Neuronal stem cell (in vitro differentiated cells): ENCODE measurements at regions not wholly inside any gene's neighbourhood (a gene's known extent, or its start where the extent isn't known, plus 50 kb on each side); places are given as distances from the start of the nearest gene placed in this dataset.

Experiments used
- DNase-seq: peaks from one replicate; pipeline ENCODE4 v3.0.0-alpha.2; 2013; ENCODE audit warnings: low spot score
- H2AFZ ChIP-seq: one replicate; pipeline ENCODE4 v1.6.1; 2013; ENCODE audit warnings: mild to moderate bottlenecking, low read length, inconsistent platforms
- H2AK5ac ChIP-seq: 2 replicates; pipeline ENCODE4 v1.6.1; 2013; ENCODE audit warnings: low read depth, mild to moderate bottlenecking, inconsistent platforms, low read length, moderate library complexity, mixed read lengths
- H2BK120ac ChIP-seq: 2 replicates; pipeline ENCODE4 v1.6.1; 2013; ENCODE audit warnings: low read depth, mild to moderate bottlenecking, inconsistent platforms, low read length, moderate library complexity, mixed read lengths
- H2BK12ac ChIP-seq: one replicate; pipeline ENCODE4 v1.6.1; 2013; ENCODE audit warnings: low read length, inconsistent platforms
- H2BK15ac ChIP-seq: 2 replicates; pipeline ENCODE4 v1.6.1; 2013; ENCODE audit warnings: mild to moderate bottlenecking, low read length, inconsistent platforms, mixed read lengths
- H2BK5ac ChIP-seq: one replicate; pipeline ENCODE4 v1.6.1; 2013; ENCODE audit warnings: inconsistent platforms, mild to moderate bottlenecking, low read length, moderate library complexity
- H3K14ac ChIP-seq: one replicate; pipeline ENCODE4 v1.6.1; 2013; ENCODE audit warnings: low read length, inconsistent platforms
- H3K18ac ChIP-seq: 2 replicates; pipeline ENCODE4 v1.6.1; 2013; ENCODE audit warnings: low read length, inconsistent platforms
- H3K23ac ChIP-seq: 2 replicates; pipeline ENCODE4 v1.6.1; 2013; ENCODE audit warnings: low read depth, mild to moderate bottlenecking, mixed read lengths, low read length, inconsistent platforms; ENCODE audit not compliant: poor library complexity
- H3K27ac ChIP-seq: replicated peaks from 3 replicates; pipeline ENCODE4 v1.5.1; 2013; ENCODE audit warnings: low read length, inconsistent platforms
- H3K27me3 ChIP-seq, 3 experiments: 2 replicates each; pipeline ENCODE4 v1.6.1; 2013; ENCODE audit warnings: low read length in 3 of 3, mild to moderate bottlenecking in 2 of 3, inconsistent platforms in 1 of 3, low read depth in 1 of 3, mixed read lengths in 1 of 3, moderate library complexity in 1 of 3; ENCODE audit not compliant: control insufficient read depth in 3 of 3, insufficient read depth in 3 of 3
- H3K36me3 ChIP-seq, 2 donors: replicated peaks in 1 of 2; 2 replicates each; pipeline ENCODE4 v1.6.1; 2013; ENCODE audit warnings: low read length in 2 of 2; ENCODE audit not compliant: control insufficient read depth in 2 of 2, insufficient read depth in 2 of 2
- H3K4ac ChIP-seq: 2 replicates; pipeline ENCODE4 v1.6.1; 2013; ENCODE audit warnings: inconsistent platforms, mild to moderate bottlenecking, low read length, moderate library complexity
- H3K4me1 ChIP-seq, 2 donors: 1 replicate in 1 of 2; 2 replicates in 1 of 2; pipeline ENCODE4 v1.6.1; 2013; ENCODE audit warnings: low read length in 2 of 2, low read depth in 1 of 2; ENCODE audit not compliant: control insufficient read depth in 2 of 2, insufficient read depth in 1 of 2
- H3K4me2 ChIP-seq: one replicate; pipeline ENCODE4 v1.6.1; 2013; ENCODE audit warnings: mild to moderate bottlenecking, low read length, inconsistent platforms; ENCODE audit not compliant: insufficient read depth, poor library complexity, severe bottlenecking
- H3K4me3 ChIP-seq, 2 donors: 2 replicates each; pipeline ENCODE4 v1.5.1; 2013; ENCODE audit warnings: low read length in 2 of 2, mild to moderate bottlenecking in 2 of 2, inconsistent platforms in 1 of 2, moderate library complexity in 1 of 2
- H3K79me1 ChIP-seq: one replicate; pipeline ENCODE4 v1.6.1; 2013; ENCODE audit warnings: low read depth, mild to moderate bottlenecking, inconsistent platforms, low read length, moderate library complexity
- H3K9ac ChIP-seq: one replicate; pipeline ENCODE4 v1.6.1; 2013; ENCODE audit warnings: mild to moderate bottlenecking, low read depth, low read length, inconsistent platforms; ENCODE audit not compliant: poor library complexity
- H3K9me3 ChIP-seq, 2 donors: replicated peaks in 1 of 2; 2 replicates each; pipeline versions ENCODE3 to v1.6.1; 2013; ENCODE audit warnings: low read length in 2 of 2, mild to moderate bottlenecking in 2 of 2, inconsistent platforms in 1 of 2, low read depth in 1 of 2, mixed read lengths in 1 of 2, moderate library complexity in 1 of 2; ENCODE audit not compliant: control insufficient read depth in 2 of 2, insufficient read depth in 1 of 2
- H4K8ac ChIP-seq: one replicate; pipeline ENCODE4 v1.6.1; 2013; ENCODE audit warnings: low read depth, mild to moderate bottlenecking, inconsistent platforms, low read length, moderate library complexity
- H4K91ac ChIP-seq: one replicate; pipeline ENCODE4 v1.6.1; 2013; ENCODE audit warnings: low read length, low read depth, mild to moderate bottlenecking, inconsistent platforms; ENCODE audit not compliant: poor library complexity
- WGBS, 2 donors: extraction: QIAGEN DNeasy Blood & Tissue Kit; methylation state at CpG; one replicate each; pipeline ENCODE4 v1.1.7; 2013; ENCODE audit warnings: missing lambda C conversion rate in 2 of 2, mixed read lengths in 1 of 2; ENCODE audit not compliant: insufficient read length in 2 of 2, insufficient replicate concordance in 1 of 2; ENCODE audit errors: extremely low coverage in 2 of 2; 5-methylcytosine and 5-hydroxymethylcytosine counted together

GRCh38 chr7:26447116-26447515 lies 155.5 kb downstream of the SNX10 start:
- Histone ChIP-seq H2BK5ac (no peak overlapping the region), H2BK12ac (no peak overlapping the region), H2AFZ (no peak overlapping the region), H3K4ac (no peak overlapping the region), H2AK5ac (no peak overlapping the region), H3K9ac (no peak overlapping the region), H3K4me1 (peaks cover 0 to 2% of the 10 kb centered on the region in 2 donors), H3K27me3 (no peaks in the 10 kb centered on the region), H4K8ac (no peak overlapping the region), H3K79me1 (no peaks in the 10 kb centered on the region), H3K27ac (no peak overlapping the region), H3K4me3 (no peak overlapping the region), H3K36me3 (no peaks in the 10 kb centered on the region), H4K91ac (no peak overlapping the region), H2BK15ac (no peak overlapping the region), H2BK120ac (no peak overlapping the region), H3K9me3 (no peaks in the 10 kb centered on the region), H3K18ac (no peak overlapping the region), H3K4me2 (no peak overlapping the region), H3K14ac (no peak overlapping the region), H3K23ac (no peak overlapping the region)
- WGBS, 2 donors = no CpG with 5 or more reads among the region's 1 CpG
- no peak for DNase-seq

GRCh38 chr7:26449175-26450165 lies 157.8 kb downstream of the SNX10 start:
- Histone ChIP-seq H3K4me3 (no peak overlapping the region), H3K27ac (no peak overlapping the region), H2BK5ac (no peak overlapping the region), H2AFZ (no peak overlapping the region), H2AK5ac (no peak overlapping the region), H2BK120ac (no peak overlapping the region), H3K9ac (no peak overlapping the region), H3K79me1 (no peaks in the 10 kb centered on the region), H3K18ac (peak overlapping the region; percentile 15), H4K8ac (no peak overlapping the region), H3K4me1 (peaks cover 0 to 2% of the 10 kb centered on the region in 2 donors), H2BK15ac (no peak overlapping the region), H3K4ac (no peak overlapping the region), H4K91ac (no peak overlapping the region), H3K9me3 (no peaks in the 10 kb centered on the region), H3K4me2 (no peak overlapping the region), H3K27me3 (no peaks in the 10 kb centered on the region), H3K36me3 (no peaks in the 10 kb centered on the region), H3K23ac (no peak overlapping the region), H3K14ac (no peak overlapping the region), H2BK12ac (no peak overlapping the region)
- no peak for DNase-seq
- no CpG with 5 or more reads among the region's 12 CpGs for WGBS, 2 donors

- Histone ChIP-seq H2BK5ac (no peak overlapping the region), H3K4me2 (no peak overlapping the region), H3K23ac (no peak overlapping the region), H3K27me3 (no peaks in the 10 kb centered on the region), H2AFZ (no peak overlapping the region), H3K9ac (no peak overlapping the region), H2BK12ac (no peak overlapping the region), H2AK5ac (no peak overlapping the region), H3K4me3 (no peak overlapping the region), H3K4me1 (peaks cover 0 to 2% of the 10 kb centered on the region in 2 donors), H3K27ac (no peak overlapping the region), H3K79me1 (no peaks in the 10 kb centered on the region), H3K14ac (no peak overlapping the region), H3K9me3 (no peaks in the 10 kb centered on the region), H4K91ac (no peak overlapping the region), H3K36me3 (no peaks in the 10 kb centered on the region), H3K4ac (no peak overlapping the region), H3K18ac (no peak overlapping the region), H4K8ac (no peak overlapping the region), H2BK120ac (no peak overlapping the region), H2BK15ac (no peak overlapping the region)
- WGBS, 2 donors = no CpG with 5 or more reads among the region's 3 CpGs
- no peak for DNase-seq
Measured at GRCh38 chr7:26451997-26452396, 160.3 kb downstream of the SNX10 start.

GRCh38 chr7:26454180-26454579 lies 162.5 kb downstream of the SNX10 start:
- Histone ChIP-seq H3K4me2 (no peak overlapping the region), H2BK12ac (no peak overlapping the region), H3K27ac (no peak overlapping the region), H3K4me3 (no peak overlapping the region), H2AK5ac (no peak overlapping the region), H4K8ac (no peak overlapping the region), H3K4me1 (peaks cover 0 to 2% of the 10 kb centered on the region in 2 donors), H3K9ac (no peak overlapping the region), H3K36me3 (no peaks in the 10 kb centered on the region), H3K23ac (no peak overlapping the region), H2BK120ac (no peak overlapping the region), H3K27me3 (no peaks in the 10 kb centered on the region), H2BK15ac (no peak overlapping the region), H3K9me3 (no peaks in the 10 kb centered on the region), H3K18ac (no peak overlapping the region), H3K79me1 (no peaks in the 10 kb centered on the region), H2AFZ (no peak overlapping the region), H2BK5ac (no peak overlapping the region), H3K4ac (no peak overlapping the region), H3K14ac (no peak overlapping the region), H4K91ac (no peak overlapping the region)
- no peak for DNase-seq
- WGBS, 2 donors = no CpG with 5 or more reads among the region's 3 CpGs
